CD4-positive, alpha-beta T cell treated with Interleukin-6 for 4 hours (primary cell): ENCODE measurements at regions not wholly inside any gene's neighbourhood (a gene's known extent, or its start where the extent isn't known, plus 50 kb on each side); places are given as distances from the start of the nearest gene placed in this dataset.
"Not testable (repeated sequence)": the region's sequence is repeated elsewhere in the genome, so short reads cannot be mapped to it uniquely, and the experiment has no call there.

ENCODE experiments used
- DNase-seq: peaks from one replicate; pipeline ENCODE4 v3.0.0-alpha.2; 2020; ENCODE audit warnings: mixed read lengths

- DNase-seq = peak; percentile 92
Observed at GRCh38 chr2:2613279-2614199, 282.5 kb upstream of the MYT1L start.

DNA sequence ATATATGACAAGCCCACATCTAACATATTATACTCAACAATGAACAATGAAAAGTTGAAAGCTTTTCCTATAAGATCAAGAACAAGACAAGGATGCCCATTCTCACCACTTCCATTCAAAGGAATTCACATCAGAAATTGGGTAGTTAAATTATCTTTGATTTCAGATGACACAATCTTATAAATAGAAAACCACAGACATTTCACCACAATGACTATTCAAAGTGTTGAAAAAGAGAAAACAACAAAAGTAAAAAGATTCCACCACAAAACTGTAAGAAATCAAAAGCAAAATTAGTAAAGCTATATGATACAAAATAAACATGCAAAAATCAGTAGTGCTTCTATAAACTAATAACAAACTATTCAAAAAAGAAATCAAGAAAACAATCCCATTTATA lies 279.7 kb upstream of the MYT1L start:
- DNase-seq = no peak

- no peak for DNase-seq
Observed at GRCh38 chr2:2600366-2600765, 269.3 kb upstream of the MYT1L start.

DNA sequence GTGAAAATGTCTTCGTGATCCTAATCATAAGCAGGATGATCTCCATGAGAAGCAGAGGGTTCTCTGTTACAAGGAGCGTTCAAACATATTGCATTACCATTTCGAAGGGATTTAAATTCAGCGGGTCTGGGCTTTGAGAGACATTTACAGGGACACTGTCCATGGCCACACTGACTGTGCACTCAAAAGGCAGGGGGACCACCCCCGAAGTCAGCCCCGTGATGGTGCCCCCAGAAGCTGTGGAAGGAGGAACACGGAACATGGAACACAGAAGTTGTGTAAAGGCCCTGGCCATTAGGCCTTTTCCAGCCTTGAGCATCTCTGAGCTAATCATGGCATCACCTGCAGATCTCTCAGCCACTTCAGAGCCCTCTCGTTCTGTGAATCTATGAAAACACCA lies 268.4 kb upstream of the MYT1L start:
- no peak for DNase-seq

DNA sequence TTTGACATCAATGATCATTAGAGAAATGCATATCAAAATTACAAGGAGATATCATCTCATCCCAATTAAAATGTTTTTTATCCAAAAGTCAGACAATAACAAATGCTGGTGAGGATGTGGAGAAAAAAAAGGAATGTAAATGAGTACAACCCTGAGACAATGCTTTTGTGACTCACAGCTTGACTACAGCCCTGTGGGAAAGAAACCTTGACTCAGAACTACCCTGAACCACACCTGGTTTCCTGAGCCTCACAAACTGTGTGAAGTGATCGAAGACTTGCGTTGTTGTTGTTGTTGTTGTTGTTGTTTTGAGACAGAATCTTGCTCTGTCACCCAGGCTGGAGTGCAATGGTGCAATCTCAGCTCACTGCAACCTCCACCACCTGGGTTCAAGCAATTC lies 266.6 kb upstream of the MYT1L start:
- DNase-seq = no peak

GRCh38 chr2:2591542-2591940 lies 260.5 kb upstream of the MYT1L start:
- no peak for DNase-seq

DNA sequence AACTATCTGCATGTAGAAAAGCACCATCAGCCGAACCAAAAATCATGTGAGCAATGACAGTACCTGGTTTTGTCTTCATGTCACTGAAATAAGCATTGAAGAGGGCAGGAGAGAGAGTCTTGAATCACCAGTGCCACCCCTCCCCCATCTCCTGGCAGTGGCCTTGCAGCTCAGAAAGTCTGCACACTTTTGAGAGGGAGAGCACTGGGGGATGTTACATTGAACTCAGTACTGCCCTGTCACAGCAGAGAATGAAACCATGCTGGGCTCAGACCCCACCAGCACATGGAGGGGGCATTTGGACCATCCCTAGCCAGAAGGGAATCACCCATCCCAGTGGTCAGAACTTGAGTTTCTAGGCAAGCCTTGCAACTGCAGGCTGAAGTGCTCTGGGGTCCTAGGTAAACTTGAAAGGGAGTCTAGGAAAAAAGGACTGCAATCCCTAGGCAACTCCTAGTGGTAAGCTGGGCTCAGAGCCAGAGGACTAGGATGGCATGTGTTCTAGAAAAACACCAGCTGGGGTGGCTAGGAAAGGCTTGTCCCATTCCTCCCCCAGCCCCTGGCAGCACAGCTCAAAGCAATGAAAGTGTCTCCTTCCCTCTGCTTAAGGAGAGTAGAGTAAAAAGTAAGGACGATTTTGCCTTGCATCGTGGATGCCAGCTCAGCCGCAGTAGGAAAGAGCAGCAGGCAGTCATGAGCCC lies 259.9 kb upstream of the MYT1L start:
- no peak for DNase-seq

- DNase-seq = no peak
Observed at GRCh38 chr2:2590141-2590540, 259.1 kb upstream of the MYT1L start.

- no peak for DNase-seq
Observed at GRCh38 chr2:2588777-2589176, 257.7 kb upstream of the MYT1L start.

GRCh38 chr2:2587354-2587753 lies 256.3 kb upstream of the MYT1L start:
- no peak for DNase-seq

DNA sequence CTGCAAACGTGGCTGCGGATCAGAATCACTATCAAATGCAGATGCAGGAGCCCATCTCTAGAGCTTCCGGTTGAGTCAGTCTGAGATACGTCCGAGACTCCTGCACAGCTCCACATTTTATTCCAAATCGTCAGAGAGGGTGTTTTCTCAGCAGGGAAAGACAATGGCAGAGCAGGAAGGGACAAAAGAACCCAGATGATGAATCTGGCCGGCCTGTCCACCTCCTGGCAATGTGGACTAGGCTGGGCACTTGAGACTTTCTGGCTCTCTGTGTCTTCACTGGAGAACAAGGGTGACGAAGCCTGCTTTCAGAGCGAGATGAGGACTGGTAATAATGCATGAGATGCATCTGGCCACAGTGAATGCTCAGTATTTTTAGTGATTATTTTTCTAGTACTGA lies 255.9 kb upstream of the MYT1L start:
- no peak for DNase-seq

DNA sequence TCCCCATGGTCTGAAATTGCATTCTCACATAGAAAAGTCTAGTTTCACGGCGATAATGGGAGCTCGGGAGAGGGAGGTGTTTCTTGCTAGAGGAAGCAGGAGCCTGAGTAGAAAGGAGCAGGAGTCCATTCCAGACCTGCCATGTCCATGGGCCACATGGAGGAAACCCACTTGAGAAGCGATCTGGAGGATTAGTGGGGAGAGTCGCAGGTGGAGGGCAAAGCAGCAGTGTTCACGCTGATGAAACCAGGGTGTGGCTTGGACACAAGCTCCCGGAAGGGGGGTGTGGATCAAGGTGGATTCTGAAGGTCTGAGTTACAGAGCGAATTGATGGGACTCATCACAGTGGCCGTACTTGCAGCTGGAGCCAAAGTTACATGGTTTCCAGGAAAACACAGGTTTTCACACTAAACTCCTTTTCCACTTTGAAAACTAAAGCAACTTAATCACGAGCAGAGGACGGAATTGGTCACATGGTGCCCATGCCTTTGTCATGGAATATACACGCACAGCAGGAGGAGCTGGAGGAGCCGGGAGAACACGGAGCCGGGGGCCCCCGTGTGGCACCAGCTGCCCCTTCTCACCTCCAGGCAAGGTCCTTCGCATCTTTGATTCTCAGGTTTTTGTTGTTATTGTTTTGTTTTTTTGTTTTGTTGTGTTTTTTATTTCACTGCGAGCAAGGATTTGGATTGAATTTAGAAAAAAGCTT lies 255.1 kb upstream of the MYT1L start:
- no peak for DNase-seq

- no peak for DNase-seq
Observed at GRCh38 chr2:2582998-2583545, 252.0 kb upstream of the MYT1L start.

- DNase-seq = no peak
Observed at GRCh38 chr2:2581331-2582159, 250.5 kb upstream of the MYT1L start.

- not testable (repeated sequence) for DNase-seq
Observed at GRCh38 chr2:2580841-2581240, 249.8 kb upstream of the MYT1L start.

DNA sequence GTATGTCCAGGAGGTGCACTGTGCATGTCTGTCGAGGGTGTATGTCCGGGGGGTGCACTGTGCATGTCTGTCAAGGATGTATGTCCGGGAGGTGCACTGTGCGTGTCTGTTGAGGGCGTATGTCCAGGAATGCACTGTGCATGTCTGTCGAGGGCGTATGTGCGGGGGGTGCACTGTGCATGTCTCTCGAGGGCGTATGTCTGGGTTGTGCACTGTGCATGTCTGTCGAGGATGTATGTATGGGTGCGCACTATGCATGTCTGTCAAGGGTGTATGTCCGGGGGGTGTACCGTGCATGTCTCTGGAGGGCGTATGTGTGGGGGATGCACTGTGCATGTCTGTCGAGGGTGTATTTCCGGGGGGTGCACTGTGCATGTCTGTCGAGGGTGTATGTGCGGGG lies 249.3 kb upstream of the MYT1L start:
- DNase-seq = no peak

- no peak for DNase-seq
Observed at GRCh38 chr2:2579814-2580213, 248.7 kb upstream of the MYT1L start.

GRCh38 chr2:2577407-2577831 lies 246.3 kb upstream of the MYT1L start:
- DNase-seq = no peak

- no peak for DNase-seq
Observed at GRCh38 chr2:2575870-2576386, 244.9 kb upstream of the MYT1L start.

- DNase-seq = no peak
Observed at GRCh38 chr2:2575181-2575577, 244.1 kb upstream of the MYT1L start.

GRCh38 chr2:2574401-2575180 lies 243.5 kb upstream of the MYT1L start:
- DNase-seq = no peak
